Raji (cell line): ENCODE measurements at regions not wholly inside any gene's neighbourhood (a gene's known extent, or its start where the extent isn't known, plus 50 kb on each side); places are given as distances from the start of the nearest gene placed in this dataset.

Source experiments
- POLR2A ChIP-seq: IDR thresholded peaks from 2 replicates; pipeline ENCODE4 v1.6.1; 2011; ENCODE audit warnings: low read depth, low read length, control low read depth; ENCODE audit not compliant: insufficient read depth

DNA sequence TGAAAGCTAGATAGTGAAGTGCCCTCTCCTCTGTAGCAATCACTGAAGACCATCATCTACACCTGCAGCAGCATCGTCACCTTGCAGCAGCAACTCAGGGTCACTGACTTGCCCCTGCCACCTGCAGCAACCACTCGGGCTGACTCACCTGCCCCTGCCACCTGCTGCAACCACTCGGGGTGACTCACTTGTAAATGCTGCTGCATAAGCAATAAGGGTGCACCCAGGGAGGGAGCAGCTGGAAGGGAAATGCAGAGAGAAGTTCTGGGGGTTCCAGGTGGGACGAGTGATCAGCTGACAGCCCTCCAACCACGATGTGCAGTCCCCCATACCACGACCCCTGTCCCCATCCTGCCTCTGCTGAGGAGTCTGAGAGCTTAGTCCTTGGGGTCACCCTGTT lies 357.1 kb upstream of the SFSWAP start:
- no peak for TF ChIP-seq POLR2A

- TF ChIP-seq POLR2A, result no peak
These were observed 355.3 kb upstream of the SFSWAP start for GRCh38 chr12:131355361-131356245.

- TF ChIP-seq POLR2A, result no peak
These were observed 354.3 kb upstream of the SFSWAP start for GRCh38 chr12:131356485-131357184.

DNA sequence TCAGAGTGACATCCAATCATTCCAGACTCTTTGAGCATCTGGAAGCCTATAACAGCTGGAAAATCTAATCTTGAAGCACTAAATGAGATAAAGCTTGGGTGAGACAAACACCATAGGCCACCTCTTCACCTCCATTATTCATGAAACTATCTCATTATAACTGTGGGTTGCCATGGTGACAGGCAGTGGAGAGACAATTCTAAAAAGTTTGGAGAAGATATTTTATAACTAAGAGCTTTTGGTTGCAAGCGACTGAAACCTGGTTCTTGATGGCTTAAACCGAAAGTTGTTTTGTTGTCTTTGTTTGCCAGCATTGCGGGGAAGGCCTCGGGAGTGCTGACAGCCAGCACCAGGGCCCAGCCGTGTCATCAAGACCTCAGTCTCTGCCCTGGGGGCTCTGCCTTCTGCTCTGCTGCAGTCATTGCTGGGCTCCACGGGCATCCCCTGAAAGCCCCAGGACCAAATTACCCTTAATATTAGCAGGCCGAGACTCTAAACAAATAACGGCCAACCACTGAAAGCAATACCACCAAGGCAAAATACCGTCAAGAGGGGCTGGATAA lies 353.6 kb upstream of the SFSWAP start:
- TF ChIP-seq POLR2A, result no peak

DNA sequence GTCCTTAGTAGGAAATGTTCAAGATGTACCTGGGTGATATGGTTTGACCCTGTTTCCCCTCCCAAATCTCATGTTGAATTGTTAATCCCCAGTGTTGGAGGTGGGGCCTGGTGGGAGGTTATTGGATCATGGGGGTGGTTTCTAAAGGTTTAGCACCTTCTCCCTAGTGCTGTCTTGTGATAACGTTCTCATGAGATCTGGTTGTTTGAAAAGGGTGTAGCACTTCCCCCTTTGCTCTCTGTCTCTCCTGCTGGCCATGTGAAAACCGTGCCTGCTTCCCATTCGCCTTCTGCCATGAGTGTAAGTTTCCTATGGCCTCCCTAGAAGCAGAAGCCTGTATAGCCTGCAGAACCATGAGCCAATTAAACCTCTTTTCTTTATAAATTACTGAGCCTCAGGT lies 353.0 kb upstream of the SFSWAP start:
- TF ChIP-seq POLR2A, result no peak

- TF ChIP-seq POLR2A, result no peak
These were observed 348.3 kb upstream of the SFSWAP start for GRCh38 chr12:131362291-131363211.

- TF ChIP-seq POLR2A, result no peak
These were observed 347.5 kb upstream of the SFSWAP start for GRCh38 chr12:131363393-131363792.

DNA sequence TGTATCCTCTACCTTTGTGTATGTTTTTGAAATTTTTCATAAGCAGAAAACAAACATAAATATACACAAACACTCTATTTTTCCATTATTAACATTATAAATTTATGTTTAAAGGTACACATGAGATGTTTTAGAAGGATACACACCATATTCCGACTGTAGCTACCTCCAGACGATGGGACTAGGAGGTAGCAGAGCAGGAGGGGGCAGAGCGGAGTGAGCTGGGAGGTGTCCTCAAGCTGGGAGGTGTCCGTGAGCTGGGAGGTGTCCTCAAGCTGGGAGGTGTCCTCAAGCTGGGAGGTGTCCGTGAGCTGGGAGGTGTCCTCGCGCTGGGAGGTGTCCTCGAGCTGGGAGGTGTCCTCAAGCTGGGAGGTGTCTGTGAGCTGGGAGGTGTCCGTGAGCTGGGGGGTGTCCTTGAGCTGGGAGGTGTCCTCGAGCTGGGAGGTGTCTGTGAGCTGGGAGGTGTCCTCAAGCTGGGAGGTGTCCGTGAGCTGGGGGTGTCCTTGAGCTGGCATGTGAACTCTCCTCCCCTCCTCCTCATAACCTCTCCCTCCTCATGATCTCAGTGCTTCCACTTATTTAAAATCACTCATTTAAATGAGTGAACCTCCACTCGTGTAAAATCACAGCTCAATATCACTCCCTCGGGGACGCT lies 346.9 kb upstream of the SFSWAP start:
- TF ChIP-seq POLR2A, result no peak

GRCh38 chr12:131364903-131365820 lies 345.7 kb upstream of the SFSWAP start:
- TF ChIP-seq POLR2A, result no peak

- no peak for TF ChIP-seq POLR2A
These were observed 345.0 kb upstream of the SFSWAP start for GRCh38 chr12:131365821-131366260.

DNA sequence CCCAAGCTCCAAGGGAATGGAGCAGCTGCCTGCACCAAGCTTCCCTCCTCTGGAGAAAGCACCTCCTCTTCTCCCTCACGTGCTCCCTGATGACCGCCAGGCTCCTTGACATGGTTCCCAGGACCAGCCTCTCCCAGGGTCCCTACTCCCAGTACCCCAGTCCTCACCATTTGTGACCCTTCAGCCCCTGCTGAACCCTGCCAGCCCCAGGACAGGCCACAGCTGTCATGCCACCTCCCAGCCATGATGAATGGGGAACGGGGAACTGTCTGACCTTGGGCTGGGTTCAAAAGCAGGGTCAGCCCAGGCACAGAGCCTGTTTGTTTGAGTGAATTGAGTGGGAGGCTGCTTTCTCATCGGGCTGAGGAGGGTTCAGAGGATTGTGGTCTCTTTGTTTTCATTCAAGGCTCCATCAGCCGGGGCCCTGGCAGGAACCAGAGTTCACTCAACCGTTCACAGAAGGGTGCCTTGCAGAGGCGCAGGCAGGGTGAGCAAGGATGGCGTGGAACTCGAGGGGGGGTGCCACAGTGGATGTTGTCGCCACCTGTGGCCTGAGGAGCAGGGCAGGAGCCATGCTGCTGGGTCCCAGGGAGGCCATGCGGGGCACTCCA lies 344.5 kb upstream of the SFSWAP start:
- TF ChIP-seq POLR2A, result no peak

DNA sequence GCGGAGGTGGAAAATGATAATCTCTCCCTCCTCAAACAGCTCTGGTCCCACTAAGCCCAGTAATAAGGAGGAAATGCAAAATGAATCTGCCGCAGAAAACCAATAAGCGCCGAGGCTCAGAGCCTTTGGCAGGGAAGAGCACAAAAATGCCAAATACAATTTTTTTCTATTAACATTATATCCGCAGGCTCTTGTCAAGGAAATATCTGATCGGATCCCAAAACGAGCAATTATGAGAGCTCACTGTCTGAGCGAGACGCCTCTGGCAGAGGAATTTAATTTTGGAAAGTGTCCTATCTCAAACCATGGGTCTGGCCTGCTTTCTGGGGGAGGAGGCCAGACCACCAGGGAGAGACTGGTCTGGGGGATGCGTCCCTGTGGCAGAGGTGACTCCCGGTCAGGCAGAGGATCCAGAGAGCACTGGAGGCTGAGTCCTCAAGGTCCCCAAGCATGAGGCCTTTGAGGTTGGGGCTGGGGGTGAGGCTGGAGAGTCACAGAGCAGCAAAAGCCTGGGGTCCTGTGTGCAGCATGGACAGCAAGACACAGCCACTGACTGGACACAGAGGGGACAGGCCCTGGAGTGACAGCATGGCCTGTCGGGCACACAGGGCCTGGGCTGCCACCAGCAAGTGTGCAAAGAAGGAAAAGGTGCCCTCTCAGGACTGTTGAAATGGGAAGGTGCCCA lies 342.8 kb upstream of the SFSWAP start:
- no peak for TF ChIP-seq POLR2A
